HG03575 (cell line): ENCODE measurements at regions not wholly inside any gene's neighbourhood (a gene's known extent, or its start where the extent isn't known, plus 50 kb on each side); places are given as distances from the start of the nearest gene placed in this dataset.

Source experiments
- ATAC-seq: cut with Tn5 transposase; IDR thresholded peaks from one replicate; pipeline ENCODE4 v1.9.1; 2021; ENCODE audit not compliant: unreplicated experiment, insufficient number of reproducible peaks, low FRiP score; ENCODE audit errors: extremely low read depth

GRCh38 chr2:147538821-147539220, 306.0 kb upstream of the ACVR2A start:
- no peak for ATAC-seq

GRCh38 chr2:147538088-147538487, 306.7 kb upstream of the ACVR2A start:
- ATAC-seq = no peak

- ATAC-seq = no peak
These were observed 313.6 kb upstream of the ACVR2A start for GRCh38 chr2:147531269-147531668.

GRCh38 chr2:147530033-147530432, 314.8 kb upstream of the ACVR2A start:
- no peak for ATAC-seq

GRCh38 chr2:147525819-147526489, 318.9 kb upstream of the ACVR2A start:
- ATAC-seq = no peak

GRCh38 chr2:147524912-147525311, 319.9 kb upstream of the ACVR2A start:
- no peak for ATAC-seq

- ATAC-seq = no peak
These were observed 321.4 kb upstream of the ACVR2A start for GRCh38 chr2:147523415-147523814.

- ATAC-seq = no peak
These were observed 322.9 kb upstream of the ACVR2A start for GRCh38 chr2:147521936-147522335.

- ATAC-seq = no peak
These were observed 324.0 kb upstream of the ACVR2A start for GRCh38 chr2:147520817-147521216.

GRCh38 chr2:147519178-147519577, 325.7 kb upstream of the ACVR2A start:
- ATAC-seq = no peak

GRCh38 chr2:147515213-147515612, 329.6 kb upstream of the ACVR2A start:
- ATAC-seq = no peak

GRCh38 chr2:147512206-147512605, 332.6 kb upstream of the ACVR2A start:
- ATAC-seq = no peak

- no peak for ATAC-seq
These were observed 333.3 kb upstream of the ACVR2A start for GRCh38 chr2:147511491-147511948.

GRCh38 chr2:147509821-147510220, 335.0 kb upstream of the ACVR2A start:
- no peak for ATAC-seq

GRCh38 chr2:147506889-147507288, 337.9 kb upstream of the ACVR2A start:
- ATAC-seq = no peak

GRCh38 chr2:147502711-147503290, 342.0 kb upstream of the ACVR2A start:
- no peak for ATAC-seq

- no peak for ATAC-seq
These were observed 342.9 kb upstream of the ACVR2A start for GRCh38 chr2:147501968-147502367.

GRCh38 chr2:147500819-147501395, 343.9 kb upstream of the ACVR2A start:
- ATAC-seq = no peak

- ATAC-seq = no peak
These were observed 344.6 kb upstream of the ACVR2A start for GRCh38 chr2:147500229-147500628.

GRCh38 chr2:147499785-147500184, 345.0 kb upstream of the ACVR2A start:
- peak; percentile 68 for ATAC-seq
